Tibial nerve (tissue), 4 donors: ENCODE measurements at regions not wholly inside any gene's neighbourhood (a gene's known extent, or its start where the extent isn't known, plus 50 kb on each side); places are given as distances from the start of the nearest gene placed in this dataset.

Experiments used
- DNase-seq, 2 donors: peaks; one replicate each; pipeline ENCODE4 v3.0.0-alpha.2; 2019; ENCODE audit warnings: low spot score in 2 of 2
- H3K27ac ChIP-seq, 4 donors: fragments of 200-600 bp; sonication (generic) in 3 of 4; one replicate each; pipeline ENCODE4 v1.5.1; 2017 to 2019; ENCODE audit warnings: mild to moderate bottlenecking in 1 of 4
- H3K27me3 ChIP-seq, 2 donors: fragments of 200-600 bp; sonication (generic) in 1 of 2; one replicate each; pipeline versions ENCODE4 v1.5.1 to v1.6.0; 2017 to 2019
- H3K36me3 ChIP-seq, 3 donors: fragments of 200-600 bp; sonication (generic); one replicate each; pipeline ENCODE4 v1.5.1; 2018 to 2019
- H3K4me1 ChIP-seq, 4 donors: fragments of 200-600 bp; sonication (generic) in 3 of 4; one replicate each; pipeline ENCODE4 v1.5.1; 2017 to 2019
- H3K4me3 ChIP-seq, 4 donors: fragments of 200-600 bp; sonication (generic) in 3 of 4; one replicate each; pipeline ENCODE4 v1.5.1; 2017 to 2019; ENCODE audit warnings: mild to moderate bottlenecking in 1 of 4, moderate library complexity in 1 of 4
- H3K9me3 ChIP-seq, 4 donors: fragments of 200-600 bp; sonication (generic) in 3 of 4; one replicate each; pipeline ENCODE4 v1.5.1; 2017 to 2019
- EP300 ChIP-seq, 2 donors: sonication (generic); formaldehyde crosslinking; IDR thresholded peaks; one replicate each; pipeline ENCODE4 v1.6.1; 2017; ENCODE audit warnings: antibody characterized with exemption in 2 of 2, mild to moderate bottlenecking in 1 of 2
- POLR2A ChIP-seq, 2 donors: fragments of 450-650 bp; IDR thresholded peaks; one replicate each; pipeline ENCODE4 v1.6.1; 2017; ENCODE audit warnings: antibody characterized with exemption in 2 of 2, mild to moderate bottlenecking in 2 of 2, moderate library complexity in 2 of 2
- WGBS, 2 donors: methylation state at CpG; one replicate each; pipeline ENCODE4 v1.1.5; 2018; 5-methylcytosine and 5-hydroxymethylcytosine counted together
- TF ChIP-seq, protein P1 (sequence below), 5 experiments: fragments of 200-600 bp in 3 of 5; fragments of 450-650 bp in 2 of 5; sonication (generic) in 3 of 5; IDR thresholded peaks; one replicate each; pipeline ENCODE4 v1.5.1; 2016 to 2019; ENCODE audit warnings: antibody characterized with exemption in 5 of 5, mild to moderate bottlenecking in 3 of 5, moderate library complexity in 2 of 5

DNA sequence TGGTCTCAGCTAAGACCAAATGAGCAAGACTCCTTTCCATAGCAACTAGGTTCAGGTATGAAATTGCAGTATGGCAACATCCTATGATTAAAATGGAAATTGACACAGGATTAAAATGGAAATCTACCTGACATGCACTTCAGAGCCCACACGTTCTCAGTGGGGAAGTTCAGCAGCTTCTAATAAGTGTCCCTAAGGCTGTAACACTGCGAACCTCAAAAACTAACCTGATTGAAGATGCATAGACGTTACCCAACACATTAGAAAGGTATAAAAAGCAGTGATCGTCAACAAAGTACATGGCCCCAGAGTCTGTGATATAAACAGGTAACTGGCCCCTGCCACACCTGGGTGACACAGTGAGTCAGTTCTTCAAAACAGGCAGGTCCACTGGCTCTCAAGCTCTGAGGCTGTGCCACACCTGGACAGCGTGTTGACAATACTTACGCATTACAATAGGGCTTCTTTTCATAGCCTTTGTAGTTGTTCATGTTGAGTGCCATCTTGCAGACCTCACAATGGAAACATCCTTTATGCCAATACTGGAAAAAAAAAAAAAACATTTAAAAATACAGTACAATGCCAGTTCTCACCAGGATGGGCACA, 274.9 kb upstream of the NEBL start:
- peak overlapping the region in 1 of 4 donors; percentile 87 for H3K27ac ChIP-seq
- 93% methylated on average over 6 of the region's 6 CpGs for WGBS, 2 donors
- no peaks in the 10 kb centered on the region for H3K9me3 ChIP-seq
- H3K4me3 ChIP-seq: no peak overlapping the region
- DNase-seq: no peak
- H3K4me1 ChIP-seq: peaks cover 0 to 46% (median 10%) of the 10 kb centered on the region in 4 donors
- no peaks in the 10 kb centered on the region for H3K36me3 ChIP-seq
- TF ChIP-seq, protein P1, sequence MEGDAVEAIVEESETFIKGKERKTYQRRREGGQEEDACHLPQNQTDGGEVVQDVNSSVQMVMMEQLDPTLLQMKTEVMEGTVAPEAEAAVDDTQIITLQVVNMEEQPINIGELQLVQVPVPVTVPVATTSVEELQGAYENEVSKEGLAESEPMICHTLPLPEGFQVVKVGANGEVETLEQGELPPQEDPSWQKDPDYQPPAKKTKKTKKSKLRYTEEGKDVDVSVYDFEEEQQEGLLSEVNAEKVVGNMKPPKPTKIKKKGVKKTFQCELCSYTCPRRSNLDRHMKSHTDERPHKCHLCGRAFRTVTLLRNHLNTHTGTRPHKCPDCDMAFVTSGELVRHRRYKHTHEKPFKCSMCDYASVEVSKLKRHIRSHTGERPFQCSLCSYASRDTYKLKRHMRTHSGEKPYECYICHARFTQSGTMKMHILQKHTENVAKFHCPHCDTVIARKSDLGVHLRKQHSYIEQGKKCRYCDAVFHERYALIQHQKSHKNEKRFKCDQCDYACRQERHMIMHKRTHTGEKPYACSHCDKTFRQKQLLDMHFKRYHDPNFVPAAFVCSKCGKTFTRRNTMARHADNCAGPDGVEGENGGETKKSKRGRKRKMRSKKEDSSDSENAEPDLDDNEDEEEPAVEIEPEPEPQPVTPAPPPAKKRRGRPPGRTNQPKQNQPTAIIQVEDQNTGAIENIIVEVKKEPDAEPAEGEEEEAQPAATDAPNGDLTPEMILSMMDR (IDR thresholded peaks at IDR 0.05): no peak
- TF ChIP-seq POLR2A (IDR thresholded peaks at IDR 0.05): no peak
- peaks cover 0 to 10% of the 10 kb centered on the region in 2 donors for H3K27me3 ChIP-seq

DNA sequence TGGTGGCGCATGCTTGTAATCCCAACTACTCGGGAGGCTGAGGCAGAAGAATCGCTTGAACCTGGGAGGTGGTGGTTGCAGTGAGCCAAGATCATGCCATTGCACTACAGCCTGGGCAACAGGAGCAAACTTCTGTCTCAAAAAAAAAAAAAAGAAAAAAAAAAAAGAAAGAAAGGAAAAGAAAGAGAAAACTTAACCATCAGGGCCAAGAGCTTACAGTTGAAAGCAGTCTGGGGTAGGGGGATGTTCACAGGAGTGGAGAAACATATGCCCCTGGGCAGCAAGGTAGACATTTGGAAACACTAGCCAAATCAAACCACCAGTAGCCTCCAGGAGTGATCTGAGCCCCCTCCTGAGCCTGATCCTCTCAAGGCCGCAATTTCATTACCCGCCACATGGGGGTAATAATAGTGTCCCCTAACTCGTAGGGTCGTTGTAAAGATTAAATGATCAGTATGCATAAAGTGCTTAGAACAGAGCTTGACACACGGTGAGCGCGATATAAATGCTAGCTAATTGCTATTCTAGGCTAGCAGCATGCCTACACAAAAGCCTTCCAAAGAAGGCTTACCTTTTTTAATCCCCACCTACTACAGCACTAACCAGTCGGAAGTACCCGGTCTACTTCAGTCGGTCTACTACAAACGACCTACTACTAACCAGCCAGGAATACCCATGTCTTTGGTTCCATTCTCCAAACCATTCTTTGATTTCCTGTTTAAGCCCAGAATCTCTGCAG, 274.3 kb upstream of the NEBL start:
- no peak overlapping the region for H3K27ac ChIP-seq
- no peak for TF ChIP-seq POLR2A (IDR thresholded peaks at IDR 0.05)
- TF ChIP-seq, protein P1 (IDR thresholded peaks at IDR 0.05): peak in 1 of 5 experiments; percentile 10
- no peaks in the 10 kb centered on the region for H3K36me3 ChIP-seq
- H3K4me3 ChIP-seq: no peak overlapping the region
- H3K4me1 ChIP-seq: peaks cover 0 to 40% (median 10%) of the 10 kb centered on the region in 4 donors
- WGBS, 2 donors: 85 to 89% methylated on average over 14 of the region's 14 CpGs
- no peaks in the 10 kb centered on the region for H3K9me3 ChIP-seq
- DNase-seq: no peak
- peaks cover 0 to 10% of the 10 kb centered on the region in 2 donors for H3K27me3 ChIP-seq

DNA sequence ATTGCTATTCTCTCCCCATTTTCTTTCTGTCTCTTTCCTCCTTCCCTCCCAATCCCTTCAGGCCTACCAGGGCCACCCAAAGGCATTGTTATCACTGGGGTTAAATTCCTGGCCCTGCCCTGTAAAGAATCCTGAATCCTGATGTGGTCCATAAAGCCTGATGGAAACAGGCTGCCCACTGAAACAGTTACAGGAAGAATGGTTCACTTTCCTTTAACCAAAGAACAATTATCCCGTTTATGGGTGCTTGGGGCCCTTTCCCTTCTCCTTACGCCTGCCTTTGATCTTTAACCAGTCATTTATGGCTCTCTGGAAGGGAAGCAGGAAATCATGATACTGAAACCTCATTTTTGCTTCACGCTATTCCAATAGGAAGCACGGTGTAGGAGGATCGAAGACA, 273.1 kb upstream of the NEBL start:
- H3K27me3 ChIP-seq: peaks cover 0 to 10% of the 10 kb centered on the region in 2 donors
- H3K9me3 ChIP-seq: no peaks in the 10 kb centered on the region
- H3K36me3 ChIP-seq: no peaks in the 10 kb centered on the region
- DNase-seq: no peak
- H3K4me1 ChIP-seq: peaks cover 0 to 30% (median 10%) of the 10 kb centered on the region in 4 donors
- WGBS, 2 donors: 39 to 51% methylated on average over 5 of the region's 5 CpGs
- TF ChIP-seq, protein P1 (IDR thresholded peaks at IDR 0.05): no peak
- TF ChIP-seq POLR2A (IDR thresholded peaks at IDR 0.05): no peak
- no peak for TF ChIP-seq EP300 (IDR thresholded peaks at IDR 0.05)
- no peak overlapping the region for H3K4me3 ChIP-seq
- peak overlapping the region in 2 of 4 donors; percentile 36 to 47 for H3K27ac ChIP-seq

DNA sequence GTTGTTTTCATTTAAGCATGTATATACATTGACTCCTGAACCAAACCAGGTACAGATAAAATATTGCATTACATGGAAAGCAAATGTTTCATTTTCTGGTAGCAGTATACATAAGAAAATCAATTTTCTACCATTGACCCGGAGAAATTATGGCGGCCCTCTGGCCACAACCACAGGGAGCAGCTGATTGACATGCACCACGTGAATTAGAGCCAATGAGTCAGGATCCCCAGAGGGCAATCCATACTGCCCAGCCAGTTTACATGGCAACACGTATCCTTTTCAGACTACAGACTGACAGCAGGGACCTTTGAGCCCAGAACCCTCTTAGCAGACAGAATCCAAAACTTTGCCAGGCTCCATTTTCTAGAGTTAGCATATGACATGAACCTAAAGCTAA, 272.2 kb upstream of the NEBL start:
- no peak overlapping the region for H3K4me3 ChIP-seq
- H3K27me3 ChIP-seq: peaks cover 0 to 5% of the 10 kb centered on the region in 2 donors
- no peak overlapping the region for H3K27ac ChIP-seq
- DNase-seq: no peak
- TF ChIP-seq POLR2A (IDR thresholded peaks at IDR 0.05) (no peak), EP300 (IDR thresholded peaks at IDR 0.05) (no peak)
- TF ChIP-seq, protein P1 (IDR thresholded peaks at IDR 0.05): no peak
- no peaks in the 10 kb centered on the region for H3K36me3 ChIP-seq
- 79 to 85% methylated on average over 4 of the region's 4 CpGs for WGBS, 2 donors
- no peaks in the 10 kb centered on the region for H3K9me3 ChIP-seq
- peaks cover 0 to 22% (median 3%) of the 10 kb centered on the region in 4 donors for H3K4me1 ChIP-seq

DNA sequence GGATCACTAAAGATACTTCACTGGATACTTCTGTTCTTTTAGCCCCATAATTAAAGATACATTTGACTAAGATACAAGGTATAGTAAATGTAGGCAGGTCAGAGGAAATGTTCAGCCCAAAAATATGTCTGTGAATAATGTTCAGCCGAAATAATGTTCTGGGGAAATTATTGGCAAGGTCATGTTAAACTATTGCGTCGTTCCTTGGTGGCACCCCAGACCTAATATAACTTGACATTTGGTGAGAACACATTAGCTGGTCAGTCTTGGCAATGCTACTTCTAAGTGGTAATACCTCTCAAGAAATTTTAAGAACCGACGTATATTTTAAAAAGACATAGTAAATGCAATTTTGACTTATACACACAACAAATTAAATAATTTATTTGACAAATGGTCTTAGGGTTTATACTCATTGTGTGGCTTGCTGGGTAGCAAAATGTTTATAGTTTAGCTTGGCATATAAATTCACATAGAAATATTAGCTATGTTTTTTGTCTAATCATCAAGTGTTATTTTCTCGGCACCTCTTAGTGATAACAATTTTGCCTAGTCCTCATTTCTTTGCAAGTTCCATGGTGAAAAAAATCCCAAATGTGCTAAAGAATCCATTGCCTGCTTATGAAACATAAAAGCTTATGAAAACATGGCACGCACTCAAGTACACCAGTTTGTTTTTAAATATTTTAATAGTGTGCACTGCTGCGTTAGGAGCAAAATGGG, 270.3 kb upstream of the NEBL start:
- peaks cover 0 to 5% (median 0%) of the 10 kb centered on the region in 4 donors for H3K4me1 ChIP-seq
- H3K9me3 ChIP-seq: no peaks in the 10 kb centered on the region
- no peak overlapping the region for H3K27ac ChIP-seq
- whole genome bisulfite sequencing, 2 donors: 84 to 85% methylated on average over 8 of the region's 8 CpGs
- no peak overlapping the region for H3K4me3 ChIP-seq
- no peaks in the 10 kb centered on the region for H3K27me3 ChIP-seq
- DNase-seq: no peak
- no peaks in the 10 kb centered on the region for H3K36me3 ChIP-seq
- TF ChIP-seq EP300 (IDR thresholded peaks at IDR 0.05): no peak
- TF ChIP-seq, protein P1 (IDR thresholded peaks at IDR 0.05): no peak
- no peak for TF ChIP-seq POLR2A (IDR thresholded peaks at IDR 0.05)
